VCaP (cell line): ENCODE measurements at regions not wholly inside any gene's neighbourhood (a gene's known extent, or its start where the extent isn't known, plus 50 kb on each side); places are given as distances from the start of the nearest gene placed in this dataset.

Source experiments
- H3K27ac ChIP-seq: fragments of 450-650 bp; 2 replicates; pipeline ENCODE4 v1.5.1; 2017
- CTCF ChIP-seq: fragments of 450-650 bp; conservative IDR thresholded peaks from 2 replicates; pipeline ENCODE4 v1.5.1; 2017; ENCODE audit warnings: mild to moderate bottlenecking, moderate library complexity

GRCh38 chr2:47251404-47251675 is 75.0 kb upstream of the CALM2 start:
- TF ChIP-seq CTCF, result no peak
- H3K27ac ChIP-seq, result no peak overlapping the region

GRCh38 chr2:47250586-47251403 is 74.5 kb upstream of the CALM2 start:
- no peak for TF ChIP-seq CTCF
- no peak overlapping the region for H3K27ac ChIP-seq

- TF ChIP-seq CTCF, result no peak
- no peak overlapping the region for H3K27ac ChIP-seq
These were observed 73.6 kb upstream of the CALM2 start for GRCh38 chr2:47249931-47250330.

GRCh38 chr2:47249157-47249900 is 73.0 kb upstream of the CALM2 start:
- no peak overlapping the region for H3K27ac ChIP-seq
- no peak for TF ChIP-seq CTCF

- TF ChIP-seq CTCF, result no peak
- H3K27ac ChIP-seq, result no peak overlapping the region
These were observed 67.4 kb upstream of the CALM2 start for GRCh38 chr2:47243596-47244323.

- no peak overlapping the region for H3K27ac ChIP-seq
- no peak for TF ChIP-seq CTCF
These were observed 65.4 kb upstream of the CALM2 start for GRCh38 chr2:47241715-47242114.
